ENCODE measurements at regions not wholly inside any gene's neighbourhood (a gene's known extent, or its start where the extent isn't known, plus 50 kb on each side); places are given as distances from the start of the nearest gene placed in this dataset.

- ChIA-PET POLR2A (no interaction called here), CTCF (interaction anchor here (1.7 kb wide), 1 partner anchor 84 kb away, joined by 4 read pairs; no protein-coding TSS in a partner anchor), SMC1A (ENCODE audit: uncharacterized antibody, unreplicated experiment) (interaction anchor here (1.0 kb wide), 3 partner anchors 66 to 1381 kb away, joined by 3 read pairs; no protein-coding TSS in a partner anchor), RAD21 (ENCODE audit: unreplicated experiment) (no interaction called here)
- no peaks in the 10 kb centered on the region for H3K27me3 ChIP-seq (replicated peaks in 1 of 2; ENCODE audit: control insufficient read depth in 2 of 2, insufficient read depth in 2 of 2, low read length in 1 of 2)
- no peaks in the 10 kb centered on the region for H4K20me1 ChIP-seq (ENCODE audit: control insufficient read depth, insufficient read depth)
- H3K4me3 ChIP-seq = no peak overlapping the region
- no peak overlapping the region for H3K4me2 ChIP-seq (ENCODE audit: control insufficient read depth, insufficient read depth)
- WGBS (ENCODE audit: insufficient coverage, insufficient replicate concordance, low lambda C conversion rate, missing lambda C conversion rate) = 26% methylated on average over 5 of the region's 5 CpGs
- no peaks in the 10 kb centered on the region for H3K36me3 ChIP-seq (ENCODE audit: control insufficient read depth in 2 of 2, insufficient read depth in 2 of 2, low read length in 1 of 2)
- intact Hi-C loops (cut with micrococcal nuclease; ENCODE audit: unreplicated experiment) = no loop called here
- H3K4me1 ChIP-seq (ENCODE audit: control insufficient read depth, insufficient read depth, low read length) = no peaks in the 10 kb centered on the region
- DNase-seq (ENCODE audit: low read depth, low spot score) (no peak), ATAC-seq (peak; percentile 63), FAIRE-seq (no peak)
- TF ChIP-seq CUX1 (IDR thresholded peaks at IDR 0.05; ENCODE audit: insufficient replicate concordance, low read depth, low read length) (no peak), PBX3 (IDR thresholded peaks at IDR 0.05; ENCODE audit: insufficient replicate concordance, low read depth, low read length) (no peak), RAD21 (IDR thresholded peaks at IDR 0.05; ENCODE audit: insufficient read depth, low read depth, low read length) (peak; percentile 23; the same call in 1 of the 2 replicates), CTCF (IDR thresholded peaks at IDR 0.05 in 2 of 3, conservative IDR thresholded peaks at IDR 0.05 in 1 of 3; ENCODE audit: control insufficient read depth in 2 of 3, extremely low read depth in 1 of 3, insufficient read depth in 1 of 3, low read depth in 3 of 3, low read length in 3 of 3) (peak in 1 of 3 experiments; percentile 21; a peak in 1 of 6 replicates)
- H3K27ac ChIP-seq (ENCODE audit: control insufficient read depth, insufficient read depth) = no peak overlapping the region
- no TSS peak for BruUV-seq (replicated peaks)
- in situ Hi-C loops (cut with MboI) = no loop called here
- H3K79me2 ChIP-seq (ENCODE audit: control insufficient read depth, insufficient read depth, low read length) = no peaks in the 10 kb centered on the region
- no peak overlapping the region for H3K9ac ChIP-seq (ENCODE audit: control insufficient read depth, insufficient read depth, low read length)
- peaks cover 2% of the 10 kb centered on the region; the same call in 1 of the 3 replicates for H3K9me3 ChIP-seq (replicated peaks; ENCODE audit: control insufficient read depth, insufficient read depth, low read length)
- no peak overlapping the region for H2AFZ ChIP-seq (ENCODE audit: control insufficient read depth, low read depth, low read length)
Observed at GRCh38 chr6:66926060-66926459, 1219.0 kb upstream of the EYS start.
